CD4-positive, alpha-beta T cell (primary cell): ENCODE measurements at regions not wholly inside any gene's neighbourhood (a gene's known extent, or its start where the extent isn't known, plus 50 kb on each side); places are given as distances from the start of the nearest gene placed in this dataset.
"Not testable (repeated sequence)": the region's sequence is repeated elsewhere in the genome, so short reads cannot be mapped to it uniquely, and the experiment has no call there.

Experiments
- ATAC-seq: fragments of 200-7000 bp; cut with Tn5 transposase; one replicate; pipeline ENCODE4 v1.10.0; 2022; ENCODE audit warnings: mild to moderate bottlenecking; ENCODE audit not compliant: poor library complexity
- CTCF ChIA-PET: fragments of 350-600 bp; sonication (Branson Sonifier 250); formaldehyde crosslinking; loops from one replicate; lab custom pipeline; 2021; ENCODE audit warnings: antibody characterized with exemption, inconsistent platforms; lab: Charles Lee
- POLR2A ChIA-PET: fragments of 350-600 bp; sonication (Branson Sonifier 250); formaldehyde crosslinking; loops from one replicate; lab custom pipeline; 2021; ENCODE audit warnings: antibody characterized with exemption, inconsistent platforms; lab: Charles Lee
- DNase-seq, 14 experiments: peaks; one replicate each; pipeline ENCODE4 v3.0.0-alpha.2; 2013 to 2020; ENCODE audit warnings: mixed read lengths in 2 of 14
- H3K27ac ChIP-seq, 2 donors: one replicate each; pipeline versions ENCODE4 v1.5.1 to v1.7.0; 2013; ENCODE audit warnings: low read length in 2 of 2, low read depth in 1 of 2, mild to moderate bottlenecking in 1 of 2
- H3K27me3 ChIP-seq, 2 experiments: 1 replicate in 1 of 2; 2 replicates in 1 of 2; pipeline versions ENCODE4 v1.6.1 to v1.7.0; 2013; ENCODE audit warnings: low read length in 2 of 2, control low read depth in 1 of 2, mild to moderate bottlenecking in 1 of 2, moderate library complexity in 1 of 2; ENCODE audit not compliant: insufficient read depth in 2 of 2, control insufficient read depth in 1 of 2
- H3K36me3 ChIP-seq: one replicate; pipeline ENCODE4 v1.6.1; 2013; ENCODE audit warnings: low read length, control low read depth; ENCODE audit not compliant: insufficient read depth
- H3K4me1 ChIP-seq: one replicate; pipeline ENCODE4 v1.6.1; 2013; ENCODE audit warnings: low read length, control low read depth; ENCODE audit not compliant: insufficient read depth
- H3K4me3 ChIP-seq: one replicate; pipeline ENCODE4 v1.5.1; 2013; ENCODE audit warnings: mild to moderate bottlenecking, low read length, moderate library complexity
- H3K9me3 ChIP-seq, 2 experiments: 1 replicate in 1 of 2; 2 replicates in 1 of 2; pipeline versions ENCODE4 v1.6.1 to v1.7.0; 2013; ENCODE audit warnings: low read length in 2 of 2, mild to moderate bottlenecking in 2 of 2, control low read depth in 1 of 2, moderate library complexity in 1 of 2; ENCODE audit not compliant: control insufficient read depth in 1 of 2, insufficient read depth in 1 of 2
- H3K27ac Mint-ChIP-seq: one replicate; pipeline ENCODE4 v1.8.0; 2020; ENCODE audit warnings: mixed read lengths
- H3K27me3 Mint-ChIP-seq: one replicate; pipeline ENCODE4 v1.8.0; 2021; ENCODE audit warnings: mixed read lengths
- H3K36me3 Mint-ChIP-seq: one replicate; pipeline ENCODE4 v1.8.0; 2021; ENCODE audit warnings: low read depth, mixed read lengths
- H3K4me1 Mint-ChIP-seq: one replicate; pipeline ENCODE4 v1.8.0; 2021; ENCODE audit warnings: low read depth, mixed read lengths
- H3K4me3 Mint-ChIP-seq: one replicate; pipeline ENCODE4 v1.8.0; 2020; ENCODE audit warnings: mild to moderate bottlenecking, mixed read lengths
- H3K9me3 Mint-ChIP-seq: one replicate; pipeline ENCODE4 v1.8.0; 2020; ENCODE audit warnings: mixed read lengths
- intact Hi-C, 2 experiments: fragments of 100-400 bp; cut with DNase I in 1 of 2; cut with micrococcal nuclease in 1 of 2; formaldehyde crosslinking; loops; one replicate each; pipeline versions ENCODE4 v1.15.1 to v1.9.0; 2023 to 2025; cut with DNase I, micrococcal nuclease
- TF ChIP-seq, protein P1 (sequence below): fragments of 200-600 bp; IDR thresholded peaks from one replicate; pipeline ENCODE4 v1.8.0; 2022; ENCODE audit warnings: antibody characterized with exemption, mild to moderate bottlenecking

GRCh38 chr4:18109676-18110075 lies 88.1 kb upstream of the LCORL start:
- H3K4me3 ChIP-seq, result no peak overlapping the region
- no peak overlapping the region for H3K27ac ChIP-seq
- CTCF ChIA-PET, result no interaction called here
- intact Hi-C loops, result no loop called here
- Mint-ChIP-seq H3K27ac (no peak overlapping the region), H3K36me3 (no peaks in the 10 kb centered on the region), H3K4me1 (no peaks in the 10 kb centered on the region), H3K27me3 (peaks cover 32% of the 10 kb centered on the region), H3K9me3 (no peaks in the 10 kb centered on the region), H3K4me3 (no peak overlapping the region)
- peaks cover 2 to 10% of the 10 kb centered on the region in 2 experiments for H3K27me3 ChIP-seq
- TF ChIP-seq, protein P1, sequence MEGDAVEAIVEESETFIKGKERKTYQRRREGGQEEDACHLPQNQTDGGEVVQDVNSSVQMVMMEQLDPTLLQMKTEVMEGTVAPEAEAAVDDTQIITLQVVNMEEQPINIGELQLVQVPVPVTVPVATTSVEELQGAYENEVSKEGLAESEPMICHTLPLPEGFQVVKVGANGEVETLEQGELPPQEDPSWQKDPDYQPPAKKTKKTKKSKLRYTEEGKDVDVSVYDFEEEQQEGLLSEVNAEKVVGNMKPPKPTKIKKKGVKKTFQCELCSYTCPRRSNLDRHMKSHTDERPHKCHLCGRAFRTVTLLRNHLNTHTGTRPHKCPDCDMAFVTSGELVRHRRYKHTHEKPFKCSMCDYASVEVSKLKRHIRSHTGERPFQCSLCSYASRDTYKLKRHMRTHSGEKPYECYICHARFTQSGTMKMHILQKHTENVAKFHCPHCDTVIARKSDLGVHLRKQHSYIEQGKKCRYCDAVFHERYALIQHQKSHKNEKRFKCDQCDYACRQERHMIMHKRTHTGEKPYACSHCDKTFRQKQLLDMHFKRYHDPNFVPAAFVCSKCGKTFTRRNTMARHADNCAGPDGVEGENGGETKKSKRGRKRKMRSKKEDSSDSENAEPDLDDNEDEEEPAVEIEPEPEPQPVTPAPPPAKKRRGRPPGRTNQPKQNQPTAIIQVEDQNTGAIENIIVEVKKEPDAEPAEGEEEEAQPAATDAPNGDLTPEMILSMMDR, result no peak
- H3K36me3 ChIP-seq, result no peaks in the 10 kb centered on the region
- no peaks in the 10 kb centered on the region for H3K4me1 ChIP-seq
- ATAC-seq (no peak), DNase-seq (no peak)
- POLR2A ChIA-PET, result no interaction called here
- no peaks in the 10 kb centered on the region for H3K9me3 ChIP-seq

- H3K9me3 ChIP-seq, H3K4me3 Mint-ChIP-seq, intact Hi-C loops, CTCF ChIA-PET, H3K36me3 Mint-ChIP-seq, H3K27ac ChIP-seq, H3K9me3 Mint-ChIP-seq, H3K27me3 ChIP-seq, ATAC-seq, H3K27ac Mint-ChIP-seq, DNase-seq, POLR2A ChIA-PET, H3K36me3 ChIP-seq, H3K4me1 ChIP-seq, H3K4me1 Mint-ChIP-seq, H3K4me3 ChIP-seq: not testable (repeated sequence)
- peaks cover 15% of the 10 kb centered on the region for H3K27me3 Mint-ChIP-seq
Measured at GRCh38 chr4:18107848-18108528, 86.4 kb upstream of the LCORL start.

DNA sequence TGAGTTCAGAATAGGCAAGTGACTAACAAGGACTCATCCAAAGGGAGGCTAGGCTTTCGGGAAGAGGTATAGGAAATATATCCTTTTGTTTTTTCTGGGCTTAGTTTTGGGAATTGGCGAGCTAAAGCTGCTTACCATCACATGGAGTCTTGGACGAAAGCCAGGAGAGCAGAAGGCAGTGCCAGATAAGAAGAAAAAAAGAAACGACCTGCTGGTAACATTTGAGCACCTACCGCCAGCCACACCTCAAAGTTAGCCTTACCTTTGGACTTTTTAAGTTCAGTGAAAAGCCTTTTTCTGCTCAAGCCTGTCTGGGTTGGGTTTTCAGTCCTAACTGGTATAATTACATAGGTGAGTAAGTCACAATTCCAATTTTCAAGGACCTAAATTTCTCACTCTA lies 85.1 kb upstream of the LCORL start:
- Histone ChIP-seq H3K9me3 (no peaks in the 10 kb centered on the region), H3K4me3 (no peak overlapping the region), H3K27ac (no peak overlapping the region), H3K36me3 (no peaks in the 10 kb centered on the region), H3K4me1 (no peaks in the 10 kb centered on the region), H3K27me3 (peaks cover 2 to 9% of the 10 kb centered on the region in 2 experiments)
- ChIA-PET CTCF (no interaction called here), POLR2A (no interaction called here)
- DNase-seq (no peak), ATAC-seq (no peak)
- no peaks in the 10 kb centered on the region for H3K4me1 Mint-ChIP-seq
- H3K27ac Mint-ChIP-seq, result no peak overlapping the region
- no peaks in the 10 kb centered on the region for H3K36me3 Mint-ChIP-seq
- peaks cover 10% of the 10 kb centered on the region for H3K27me3 Mint-ChIP-seq
- H3K9me3 Mint-ChIP-seq, result no peaks in the 10 kb centered on the region
- no peak overlapping the region for H3K4me3 Mint-ChIP-seq
- intact Hi-C loops, result no loop called here
- TF ChIP-seq, protein P1, result no peak
